AG04450 (cell line): ENCODE measurements at regions not wholly inside any gene's neighbourhood (a gene's known extent, or its start where the extent isn't known, plus 50 kb on each side); places are given as distances from the start of the nearest gene placed in this dataset.

Experiments
- CTCF ChIA-PET: fragments of 300-600, 350-600 bp; formaldehyde crosslinking; extraction: SDS; loops from one replicate; lab custom pipeline; 2022; ENCODE audit warnings: antibody characterized with exemption, inconsistent platforms; lab: Charles Lee
- POLR2A ChIA-PET: fragments of 350-600 bp; formaldehyde crosslinking; extraction: SDS; loops from one replicate; lab custom pipeline; 2021; ENCODE audit warnings: antibody characterized with exemption, inconsistent platforms; lab: Yijun Ruan, JAX
- DNase-seq: peaks from one replicate; pipeline ENCODE4 v3.0.0-alpha.2; 2011; ENCODE audit warnings: low read depth, low spot score
- H3K27ac ChIP-seq: one replicate; pipeline ENCODE4 v1.5.1; 2012; ENCODE audit warnings: low read depth, low read length, control low read depth
- H3K27me3 ChIP-seq: one replicate; pipeline ENCODE4 v1.6.0; 2012; ENCODE audit warnings: low read length; ENCODE audit not compliant: control insufficient read depth, insufficient read depth
- H3K4me3 ChIP-seq: 2 replicates; pipeline ENCODE4 v1.5.1; 2011; ENCODE audit warnings: mild to moderate bottlenecking, low read depth, low read length, control low read depth
- H3K9me3 ChIP-seq: 2 replicates; pipeline ENCODE4 v1.5.1; 2012; ENCODE audit warnings: low read length; ENCODE audit not compliant: control insufficient read depth, insufficient read depth
- TF ChIP-seq, protein P1 (sequence below): IDR thresholded peaks from 2 replicates; pipeline ENCODE4 v1.5.1; 2011; ENCODE audit warnings: low read depth, low read length, control low read depth, inconsistent platforms

DNA sequence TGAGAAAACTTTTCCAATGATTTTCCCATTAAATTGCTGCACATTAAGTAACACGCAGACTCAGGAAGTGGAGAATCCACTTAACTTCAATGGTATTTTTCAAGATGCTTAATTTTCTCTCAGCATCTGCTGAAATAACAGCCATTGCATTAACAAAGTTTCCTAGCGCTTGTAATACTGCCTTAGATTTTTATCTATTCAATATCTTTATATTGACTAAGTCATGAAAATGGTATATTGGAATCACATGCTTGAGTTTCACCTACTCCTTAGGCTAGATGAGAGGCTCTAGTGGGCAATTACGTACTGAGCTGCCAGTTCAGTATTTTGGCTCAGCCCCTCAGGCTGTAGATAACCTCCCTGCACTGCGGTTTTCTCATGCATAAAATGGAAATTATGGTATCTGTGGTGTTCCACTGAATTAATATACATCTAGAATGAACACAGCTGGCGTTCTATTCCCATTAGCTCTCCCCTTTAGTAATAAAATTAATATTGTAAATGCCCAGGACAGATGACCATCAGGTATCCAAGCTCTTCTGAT, 112.9 kb downstream of the MTX3 start:
- Histone ChIP-seq H3K4me3 (no peak overlapping the region), H3K27me3 (peaks cover 2% of the 10 kb centered on the region), H3K27ac (no peak overlapping the region), H3K9me3 (no peaks in the 10 kb centered on the region)
- CTCF ChIA-PET = interaction anchor here (1.0 to 2.0 kb wide), 3 partner anchors 20 to 206 kb away, joined by 3 to 22 read pairs (median 3); no protein-coding TSS in a partner anchor
- TF ChIP-seq, protein P1, sequence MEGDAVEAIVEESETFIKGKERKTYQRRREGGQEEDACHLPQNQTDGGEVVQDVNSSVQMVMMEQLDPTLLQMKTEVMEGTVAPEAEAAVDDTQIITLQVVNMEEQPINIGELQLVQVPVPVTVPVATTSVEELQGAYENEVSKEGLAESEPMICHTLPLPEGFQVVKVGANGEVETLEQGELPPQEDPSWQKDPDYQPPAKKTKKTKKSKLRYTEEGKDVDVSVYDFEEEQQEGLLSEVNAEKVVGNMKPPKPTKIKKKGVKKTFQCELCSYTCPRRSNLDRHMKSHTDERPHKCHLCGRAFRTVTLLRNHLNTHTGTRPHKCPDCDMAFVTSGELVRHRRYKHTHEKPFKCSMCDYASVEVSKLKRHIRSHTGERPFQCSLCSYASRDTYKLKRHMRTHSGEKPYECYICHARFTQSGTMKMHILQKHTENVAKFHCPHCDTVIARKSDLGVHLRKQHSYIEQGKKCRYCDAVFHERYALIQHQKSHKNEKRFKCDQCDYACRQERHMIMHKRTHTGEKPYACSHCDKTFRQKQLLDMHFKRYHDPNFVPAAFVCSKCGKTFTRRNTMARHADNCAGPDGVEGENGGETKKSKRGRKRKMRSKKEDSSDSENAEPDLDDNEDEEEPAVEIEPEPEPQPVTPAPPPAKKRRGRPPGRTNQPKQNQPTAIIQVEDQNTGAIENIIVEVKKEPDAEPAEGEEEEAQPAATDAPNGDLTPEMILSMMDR = no peak
- POLR2A ChIA-PET = no interaction called here
- no peak for DNase-seq

DNA sequence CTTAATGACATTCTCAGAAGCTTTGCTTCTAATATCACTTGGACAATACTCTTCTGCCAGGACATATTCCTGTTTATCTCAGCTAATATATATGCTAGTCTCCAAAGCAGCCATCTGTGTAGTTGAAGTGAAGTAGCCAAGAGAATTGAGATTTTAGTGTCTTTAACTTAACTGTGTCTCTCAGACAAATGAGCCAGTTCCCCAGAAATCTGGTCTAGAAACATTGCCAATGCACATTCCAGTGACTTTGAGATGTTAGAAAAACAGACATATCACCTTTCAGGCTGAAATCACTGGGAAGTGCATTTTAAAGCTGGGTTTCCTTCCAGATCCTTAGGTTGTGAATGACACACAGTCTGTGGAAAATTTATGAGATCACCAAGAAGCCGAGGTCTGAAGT, 114.6 kb downstream of the MTX3 start:
- no peaks in the 10 kb centered on the region for H3K9me3 ChIP-seq
- H3K27ac ChIP-seq = no peak overlapping the region
- TF ChIP-seq, protein P1 = no peak
- POLR2A ChIA-PET = no interaction called here
- CTCF ChIA-PET = no interaction called here
- no peak for DNase-seq
- peaks cover 2% of the 10 kb centered on the region for H3K27me3 ChIP-seq
- no peak overlapping the region for H3K4me3 ChIP-seq

DNA sequence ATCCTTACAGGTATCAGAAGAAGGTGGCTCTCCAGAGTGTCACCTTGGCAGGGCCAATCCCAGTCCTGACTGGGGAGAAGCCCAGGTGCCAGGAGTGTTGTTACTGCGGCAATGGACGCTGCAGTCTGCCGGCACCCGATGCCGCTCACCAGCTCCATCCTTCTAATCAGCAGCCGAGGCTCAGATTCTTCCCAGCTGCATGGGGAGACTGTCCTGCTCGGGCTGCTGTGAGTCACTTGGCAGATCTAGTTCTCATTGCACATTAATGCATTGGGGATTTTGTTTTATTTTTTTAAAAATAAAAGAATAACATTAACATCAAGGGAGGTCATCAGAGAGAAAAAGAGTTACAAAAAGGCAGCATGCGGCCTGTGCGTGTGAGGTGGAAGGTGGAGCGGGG, 115.8 kb downstream of the MTX3 start:
- Histone ChIP-seq H3K27me3 (peaks cover 3% of the 10 kb centered on the region), H3K27ac (no peak overlapping the region), H3K4me3 (no peak overlapping the region), H3K9me3 (no peaks in the 10 kb centered on the region)
- POLR2A ChIA-PET = interaction anchor here (0.6 kb wide), 1 partner anchor 15 kb away, joined by 3 read pairs; no protein-coding TSS in a partner anchor
- CTCF ChIA-PET = no interaction called here
- no peak for DNase-seq
- TF ChIP-seq, protein P1 = no peak

DNA sequence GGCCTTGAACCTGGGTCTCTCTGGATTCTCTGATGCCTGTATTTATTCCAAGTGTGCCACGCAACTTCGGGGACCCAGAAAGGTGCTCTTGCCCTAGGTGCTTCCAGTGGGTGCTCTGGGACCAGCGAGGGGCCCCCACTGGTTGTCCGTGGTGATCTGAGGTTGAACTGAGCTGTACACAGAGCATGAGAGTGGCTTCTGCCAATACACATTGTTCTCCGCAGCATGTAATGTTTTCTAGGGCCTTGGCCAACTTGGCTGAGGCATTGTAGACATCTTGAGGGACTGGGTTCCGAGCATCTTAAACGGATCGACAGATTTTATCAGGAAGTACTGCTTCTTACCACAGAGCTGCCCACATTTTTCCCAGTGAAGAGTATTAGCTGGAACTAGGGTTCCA, 117.9 kb downstream of the MTX3 start:
- CTCF ChIA-PET = no interaction called here
- TF ChIP-seq, protein P1 = no peak
- Histone ChIP-seq H3K27ac (no peak overlapping the region), H3K9me3 (no peaks in the 10 kb centered on the region), H3K27me3 (peaks cover 6% of the 10 kb centered on the region), H3K4me3 (no peak overlapping the region)
- DNase-seq = no peak
- POLR2A ChIA-PET = no interaction called here

DNA sequence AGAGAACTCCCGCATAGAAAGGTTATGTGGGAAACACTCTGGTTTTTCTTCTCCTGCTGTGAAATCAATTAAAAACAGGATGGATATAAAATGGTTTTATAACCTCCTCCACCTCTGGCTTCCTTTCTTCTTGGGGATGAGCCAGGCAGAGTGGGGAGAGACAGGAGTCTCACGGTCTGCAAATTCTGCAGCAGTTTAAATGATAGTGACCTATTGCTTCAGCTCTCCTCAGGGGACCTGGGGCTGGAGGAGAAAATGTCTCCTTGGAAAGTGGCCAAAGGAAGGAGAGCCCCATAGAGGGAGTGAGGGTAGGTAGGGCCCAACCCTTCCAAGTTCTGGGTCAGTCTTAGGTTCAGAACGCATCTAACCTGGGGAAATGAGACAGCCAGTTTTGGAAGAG, 118.8 kb downstream of the MTX3 start:
- H3K9me3 ChIP-seq = no peaks in the 10 kb centered on the region
- ChIA-PET POLR2A (no interaction called here), CTCF (interaction anchor here (1.5 kb wide), 1 partner anchor 211 kb away, joined by 5 read pairs; no protein-coding TSS in a partner anchor)
- TF ChIP-seq, protein P1 = no peak
- no peak for DNase-seq
- H3K27me3 ChIP-seq = peaks cover 6% of the 10 kb centered on the region
- no peak overlapping the region for H3K4me3 ChIP-seq
- H3K27ac ChIP-seq = no peak overlapping the region
